Esophagus muscularis mucosa (tissue), 4 donors: ENCODE measurements at regions not wholly inside any gene's neighbourhood (a gene's known extent, or its start where the extent isn't known, plus 50 kb on each side); places are given as distances from the start of the nearest gene placed in this dataset.
A peak's percentile ranks its signal among the peaks of the same experiment; 100 is the strongest.
"Not testable (repeated sequence)": the region's sequence is repeated elsewhere in the genome, so short reads cannot be mapped to it uniquely, and the experiment has no call there.

Source experiments
- DNase-seq: peaks from one replicate; pipeline ENCODE4 v3.0.0-alpha.2; 2017; ENCODE audit errors: extremely low spot score
- H3K27ac ChIP-seq, 4 donors: fragments of 200-600 bp; sonication (generic); replicated peaks in 1 of 4; 1 replicate in 3 of 4; 2 replicates in 1 of 4; pipeline ENCODE4 v1.5.1; 2016 to 2019; ENCODE audit warnings: mild to moderate bottlenecking in 1 of 4
- H3K27me3 ChIP-seq, 4 donors: fragments of 200-600 bp; sonication (generic); one replicate each; pipeline versions ENCODE4 v1.5.1 to v1.6.0; 2016 to 2019
- H3K36me3 ChIP-seq, 4 donors: fragments of 200-600 bp; sonication (generic); one replicate each; pipeline ENCODE4 v1.5.1; 2016 to 2019
- H3K4me1 ChIP-seq, 4 donors: fragments of 200-600 bp; sonication (generic); one replicate each; pipeline ENCODE4 v1.5.1; 2016 to 2019
- H3K4me3 ChIP-seq, 4 donors: fragments of 200-600 bp; sonication (generic); 1 replicate in 2 of 4; 2 replicates in 2 of 4; pipeline ENCODE4 v1.5.1; 2016 to 2019; ENCODE audit warnings: mild to moderate bottlenecking in 4 of 4, moderate library complexity in 1 of 4
- H3K9me3 ChIP-seq, 4 donors: fragments of 200-600 bp; sonication (generic); 1 replicate in 3 of 4; 2 replicates in 1 of 4; pipeline ENCODE4 v1.5.1; 2016 to 2019
- POLR2AphosphoS5 ChIP-seq, 2 donors: sonication (generic); formaldehyde crosslinking; IDR thresholded peaks; one replicate each; pipeline ENCODE4 v1.6.1; 2017; ENCODE audit warnings: antibody characterized with exemption in 2 of 2
- WGBS: methylation state at CpG from one replicate; pipeline ENCODE4 v1.1.5; 2018; 5-methylcytosine and 5-hydroxymethylcytosine counted together
- intact Hi-C: fragments of 100-400 bp; cut with DNase I; formaldehyde crosslinking; loops from one replicate; pipeline ENCODE4 v1.15.1; 2023

GRCh38 chr16:88159046-88159896, 208.0 kb downstream of the BANP start:
- H3K4me3 ChIP-seq, H3K9me3 ChIP-seq, intact Hi-C loops, DNase-seq, H3K27me3 ChIP-seq, H3K36me3 ChIP-seq, H3K27ac ChIP-seq, H3K4me1 ChIP-seq: not testable (repeated sequence)
- WGBS: 86% methylated on average over 17 of the region's 33 CpGs

GRCh38 chr16:88159897-88160335, 208.7 kb downstream of the BANP start:
- H3K27me3 ChIP-seq, intact Hi-C loops: not testable (repeated sequence)
- WGBS: 82% methylated on average over 8 of the region's 8 CpGs

GRCh38 chr16:88161191-88161590, 210.0 kb downstream of the BANP start:
- intact Hi-C loops, H3K27me3 ChIP-seq, DNase-seq, H3K4me3 ChIP-seq, H3K27ac ChIP-seq, H3K9me3 ChIP-seq, H3K36me3 ChIP-seq: not testable (repeated sequence)
- peaks cover 0 to 23% (median 2%) of the 10 kb centered on the region in 4 donors for H3K4me1 ChIP-seq
- 81% methylated on average over 13 of the region's 13 CpGs for WGBS

More at GRCh38 chr16:88159897-88160335, 208.7 kb downstream of the BANP start:
- H3K4me1 ChIP-seq: peaks cover 0 to 12% (median 0%) of the 10 kb centered on the region in 4 donors
- H3K27ac ChIP-seq, DNase-seq, H3K36me3 ChIP-seq, H3K9me3 ChIP-seq, H3K4me3 ChIP-seq: not testable (repeated sequence)

- DNase-seq, H3K9me3 ChIP-seq, H3K36me3 ChIP-seq, H3K27me3 ChIP-seq, H3K27ac ChIP-seq, intact Hi-C loops, H3K4me3 ChIP-seq: not testable (repeated sequence)
- peak in 1 of 2 donors; percentile 18 for TF ChIP-seq POLR2AphosphoS5 (IDR thresholded peaks at IDR 0.05)
- H3K4me1 ChIP-seq: peaks cover 0 to 28% (median 7%) of the 10 kb centered on the region in 4 donors
- WGBS: 82% methylated on average over 10 of the region's 10 CpGs
Observed at GRCh38 chr16:88161623-88162275, 210.5 kb downstream of the BANP start.

- 73% methylated on average over 2 of the region's 2 CpGs for whole genome bisulfite sequencing
- DNase-seq, H3K4me3 ChIP-seq, intact Hi-C loops, H3K27ac ChIP-seq, H3K36me3 ChIP-seq, H3K9me3 ChIP-seq, H3K27me3 ChIP-seq: not testable (repeated sequence)
- peaks cover 0 to 29% (median 17%) of the 10 kb centered on the region in 4 donors for H3K4me1 ChIP-seq
Observed at GRCh38 chr16:88162778-88163177, 211.5 kb downstream of the BANP start.

- intact Hi-C loops, H3K9me3 ChIP-seq, H3K36me3 ChIP-seq, DNase-seq, H3K27me3 ChIP-seq, H3K27ac ChIP-seq, H3K4me3 ChIP-seq: not testable (repeated sequence)
- peaks cover 0 to 45% (median 32%) of the 10 kb centered on the region in 4 donors for H3K4me1 ChIP-seq
- WGBS: 78% methylated on average over 7 of the region's 12 CpGs
Observed at GRCh38 chr16:88164196-88165039, 213.2 kb downstream of the BANP start.

- H3K27ac ChIP-seq: peak overlapping the region in 3 of 4 donors; percentile 28 to 66 (median 53)
- H3K9me3 ChIP-seq, DNase-seq, H3K4me3 ChIP-seq, H3K27me3 ChIP-seq, intact Hi-C loops, H3K36me3 ChIP-seq: not testable (repeated sequence)
- peaks cover 0 to 48% (median 35%) of the 10 kb centered on the region in 4 donors for H3K4me1 ChIP-seq
- WGBS: 82% methylated on average over 1 of the region's 9 CpGs
Observed at GRCh38 chr16:88165040-88165544, 213.9 kb downstream of the BANP start.

GRCh38 chr16:88165683-88166082, 214.4 kb downstream of the BANP start:
- Histone ChIP-seq H3K27ac (peak overlapping the region in 3 of 4 donors; percentile 28 to 66 (median 53)), H3K4me1 (peaks cover 0 to 48% (median 35%) of the 10 kb centered on the region in 4 donors)
- WGBS: 66% methylated on average over 15 of the region's 15 CpGs
- H3K4me3 ChIP-seq, intact Hi-C loops, H3K9me3 ChIP-seq, H3K27me3 ChIP-seq, DNase-seq, H3K36me3 ChIP-seq: not testable (repeated sequence)

- 31% methylated on average over 16 of the region's 16 CpGs for WGBS
- H3K36me3 ChIP-seq, H3K27me3 ChIP-seq, H3K9me3 ChIP-seq, intact Hi-C loops, H3K4me3 ChIP-seq, DNase-seq: not testable (repeated sequence)
- peak overlapping the region in 2 of 4 donors; percentile 53 to 66 for H3K27ac ChIP-seq
- peaks cover 0 to 48% (median 35%) of the 10 kb centered on the region in 4 donors for H3K4me1 ChIP-seq
Observed at GRCh38 chr16:88166209-88166773, 215.1 kb downstream of the BANP start.
